Activated B cell treated with CpG ODN at 0.5 μM for 24 hours (primary cell): ENCODE measurements at regions not wholly inside any gene's neighbourhood (a gene's known extent, or its start where the extent isn't known, plus 50 kb on each side); places are given as distances from the start of the nearest gene placed in this dataset.
A peak's percentile ranks its signal among the peaks of the same experiment; 100 is the strongest.
"Not testable (repeated sequence)": the region's sequence is repeated elsewhere in the genome, so short reads cannot be mapped to it uniquely, and the experiment has no call there.

Experiments used
- ATAC-seq: fragments of 200-7000 bp; cut with Tn5 transposase; one replicate; pipeline ENCODE4 v1.10.0; 2021; ENCODE audit warnings: low read depth, mild to moderate bottlenecking, moderate library complexity
- CTCF ChIA-PET: fragments of 350-600 bp; sonication (Branson Sonifier 250); formaldehyde crosslinking; loops from one replicate; lab custom pipeline; 2021; ENCODE audit warnings: antibody characterized with exemption; lab: Charles Lee
- POLR2A ChIA-PET: fragments of 350-600 bp; sonication (Branson Sonifier 250); formaldehyde crosslinking; loops from one replicate; lab custom pipeline; 2021; ENCODE audit warnings: antibody characterized with exemption; lab: Charles Lee
- DNase-seq: peaks from one replicate; pipeline ENCODE4 v3.0.0; 2022
- H3K27ac Mint-ChIP-seq: one replicate; pipeline ENCODE4 v1.8.0; 2020; ENCODE audit warnings: mixed read lengths
- H3K27me3 Mint-ChIP-seq: one replicate; pipeline ENCODE4 v1.8.0; 2021; ENCODE audit warnings: mixed read lengths
- H3K36me3 Mint-ChIP-seq: one replicate; pipeline ENCODE4 v1.8.0; 2021; ENCODE audit warnings: low read depth, mixed read lengths
- H3K4me1 Mint-ChIP-seq: one replicate; pipeline ENCODE4 v1.8.0; 2021; ENCODE audit warnings: mixed read lengths
- H3K4me3 Mint-ChIP-seq: one replicate; pipeline ENCODE4 v1.8.0; 2020; ENCODE audit warnings: mild to moderate bottlenecking, mixed read lengths
- H3K9me3 Mint-ChIP-seq: one replicate; pipeline ENCODE4 v1.8.0; 2020; ENCODE audit warnings: mixed read lengths
- CTCF ChIP-seq: fragments of 200-600 bp; IDR thresholded peaks from one replicate; pipeline ENCODE4 v1.8.0; 2022; ENCODE audit warnings: antibody characterized with exemption, mild to moderate bottlenecking
- intact Hi-C: fragments of 100-400 bp; cut with micrococcal nuclease; formaldehyde crosslinking; loops from one replicate; pipeline ENCODE4 v1.15.1; 2024

- H3K27me3 Mint-ChIP-seq, POLR2A ChIA-PET, CTCF ChIA-PET, H3K4me3 Mint-ChIP-seq, H3K27ac Mint-ChIP-seq, intact Hi-C loops, DNase-seq, ATAC-seq, H3K9me3 Mint-ChIP-seq, H3K36me3 Mint-ChIP-seq: not testable (repeated sequence)
- peaks cover 13% of the 10 kb centered on the region for H3K4me1 Mint-ChIP-seq
Measured at GRCh38 chr1:224031986-224032385, 81.9 kb upstream of the FBXO28 start.

GRCh38 chr1:224030257-224030656, 83.7 kb upstream of the FBXO28 start:
- H3K36me3 Mint-ChIP-seq, CTCF ChIA-PET, intact Hi-C loops, H3K27me3 Mint-ChIP-seq, H3K27ac Mint-ChIP-seq, H3K9me3 Mint-ChIP-seq, DNase-seq, H3K4me3 Mint-ChIP-seq, POLR2A ChIA-PET: not testable (repeated sequence)
- peak; percentile 66 for ATAC-seq
- peaks cover 13% of the 10 kb centered on the region for H3K4me1 Mint-ChIP-seq

GRCh38 chr1:224029286-224030025, 84.5 kb upstream of the FBXO28 start:
- intact Hi-C loops, H3K36me3 Mint-ChIP-seq, H3K9me3 Mint-ChIP-seq, H3K27ac Mint-ChIP-seq, CTCF ChIA-PET, POLR2A ChIA-PET, H3K27me3 Mint-ChIP-seq, DNase-seq: not testable (repeated sequence)
- ATAC-seq = peak; percentile 90
- H3K4me3 Mint-ChIP-seq = peak overlapping the region; percentile 52
- H3K4me1 Mint-ChIP-seq = peaks cover 13% of the 10 kb centered on the region

- CTCF ChIA-PET, intact Hi-C loops, ATAC-seq, H3K4me3 Mint-ChIP-seq, POLR2A ChIA-PET, H3K27me3 Mint-ChIP-seq, DNase-seq, H3K27ac Mint-ChIP-seq, H3K9me3 Mint-ChIP-seq, H3K36me3 Mint-ChIP-seq: not testable (repeated sequence)
- H3K4me1 Mint-ChIP-seq = peaks cover 13% of the 10 kb centered on the region
Measured at GRCh38 chr1:224028802-224029201, 85.1 kb upstream of the FBXO28 start.

- H3K9me3 Mint-ChIP-seq, H3K36me3 Mint-ChIP-seq, H3K4me3 Mint-ChIP-seq, intact Hi-C loops, DNase-seq, CTCF ChIA-PET, POLR2A ChIA-PET, H3K27ac Mint-ChIP-seq, H3K27me3 Mint-ChIP-seq, ATAC-seq, H3K4me1 Mint-ChIP-seq: not testable (repeated sequence)
Measured at GRCh38 chr1:224023122-224023521, 90.8 kb upstream of the FBXO28 start.

GRCh38 chr1:224022249-224022970, 91.5 kb upstream of the FBXO28 start:
- ATAC-seq, CTCF ChIA-PET, H3K27ac Mint-ChIP-seq, DNase-seq, H3K27me3 Mint-ChIP-seq, H3K4me1 Mint-ChIP-seq, POLR2A ChIA-PET, H3K9me3 Mint-ChIP-seq, intact Hi-C loops, H3K36me3 Mint-ChIP-seq, H3K4me3 Mint-ChIP-seq: not testable (repeated sequence)

GRCh38 chr1:224019866-224020265, 94.0 kb upstream of the FBXO28 start:
- H3K4me1 Mint-ChIP-seq, H3K27ac Mint-ChIP-seq, ATAC-seq, CTCF ChIA-PET, DNase-seq, H3K27me3 Mint-ChIP-seq, H3K9me3 Mint-ChIP-seq, H3K4me3 Mint-ChIP-seq, intact Hi-C loops, H3K36me3 Mint-ChIP-seq, POLR2A ChIA-PET: not testable (repeated sequence)

GRCh38 chr1:224015782-224016181, 98.1 kb upstream of the FBXO28 start:
- DNase-seq, ATAC-seq, intact Hi-C loops, H3K4me3 Mint-ChIP-seq, H3K27ac Mint-ChIP-seq, H3K27me3 Mint-ChIP-seq, H3K4me1 Mint-ChIP-seq, POLR2A ChIA-PET, H3K36me3 Mint-ChIP-seq, H3K9me3 Mint-ChIP-seq, CTCF ChIA-PET: not testable (repeated sequence)

- no peak for ATAC-seq
- CTCF ChIA-PET = no interaction called here
- Mint-ChIP-seq H3K27ac (no peak overlapping the region), H3K4me1 (no peaks in the 10 kb centered on the region), H3K27me3 (no peaks in the 10 kb centered on the region), H3K36me3 (peaks cover 3% of the 10 kb centered on the region), H3K9me3 (no peaks in the 10 kb centered on the region), H3K4me3 (no peak overlapping the region)
- POLR2A ChIA-PET = no interaction called here
- no peak for DNase-seq
- intact Hi-C loops = no loop called here
- no peak for TF ChIP-seq CTCF
Measured at GRCh38 chr1:224014330-224014649, 99.6 kb upstream of the FBXO28 start.

GRCh38 chr1:224013626-224014329, 100.1 kb upstream of the FBXO28 start:
- DNase-seq, POLR2A ChIA-PET, CTCF ChIA-PET, H3K36me3 Mint-ChIP-seq, ATAC-seq, intact Hi-C loops, H3K27ac Mint-ChIP-seq, H3K9me3 Mint-ChIP-seq, H3K4me1 Mint-ChIP-seq, H3K4me3 Mint-ChIP-seq, H3K27me3 Mint-ChIP-seq: not testable (repeated sequence)

GRCh38 chr1:224012807-224013434, 101.0 kb upstream of the FBXO28 start:
- H3K27ac Mint-ChIP-seq, H3K4me3 Mint-ChIP-seq, intact Hi-C loops, H3K27me3 Mint-ChIP-seq, POLR2A ChIA-PET, DNase-seq, CTCF ChIA-PET, ATAC-seq, H3K9me3 Mint-ChIP-seq, H3K4me1 Mint-ChIP-seq, H3K36me3 Mint-ChIP-seq: not testable (repeated sequence)
